Activated CD8-positive, alpha-beta memory T cell treated with anti-CD3 and anti-CD28 coated beads for 48 hours (primary cell): ENCODE measurements at regions not wholly inside any gene's neighbourhood (a gene's known extent, or its start where the extent isn't known, plus 50 kb on each side); places are given as distances from the start of the nearest gene placed in this dataset.
"Not testable (repeated sequence)": the region's sequence is repeated elsewhere in the genome, so short reads cannot be mapped to it uniquely, and the experiment has no call there.

Source experiments
- DNase-seq, 3 experiments: peaks; one replicate each; pipeline ENCODE4 v3.0.0-alpha.2; 2020; ENCODE audit warnings: low read depth in 2 of 3, low spot score in 2 of 3

- not testable (repeated sequence) for DNase-seq
These were observed 134.0 kb downstream of the FAM72B start for GRCh38 chr1:121050097-121050496.

GRCh38 chr1:121051161-121051790 lies 132.9 kb downstream of the FAM72B start:
- not testable (repeated sequence) for DNase-seq

- DNase-seq, result not testable (repeated sequence)
These were observed 132.0 kb downstream of the FAM72B start for GRCh38 chr1:121052081-121052660.

- DNase-seq, result not testable (repeated sequence)
These were observed 129.2 kb downstream of the FAM72B start for GRCh38 chr1:121054928-121055327.

GRCh38 chr1:121066925-121067324 lies 117.2 kb downstream of the FAM72B start:
- DNase-seq, result not testable (repeated sequence)

GRCh38 chr1:121068738-121069499 lies 115.2 kb downstream of the FAM72B start:
- DNase-seq, result not testable (repeated sequence)

- not testable (repeated sequence) for DNase-seq
These were observed 110.3 kb downstream of the FAM72B start for GRCh38 chr1:121073852-121074251.

- not testable (repeated sequence) for DNase-seq
These were observed 108.8 kb downstream of the FAM72B start for GRCh38 chr1:121075254-121075805.

GRCh38 chr1:121076674-121077073 lies 107.5 kb downstream of the FAM72B start:
- not testable (repeated sequence) for DNase-seq

- DNase-seq, result not testable (repeated sequence)
These were observed 104.5 kb downstream of the FAM72B start for GRCh38 chr1:121079655-121080054.

GRCh38 chr1:121080197-121080903 lies 103.8 kb downstream of the FAM72B start:
- not testable (repeated sequence) for DNase-seq

- DNase-seq, result not testable (repeated sequence)
These were observed 103.3 kb downstream of the FAM72B start for GRCh38 chr1:121080904-121081264.

- not testable (repeated sequence) for DNase-seq
These were observed 102.4 kb downstream of the FAM72B start for GRCh38 chr1:121081625-121082199.

- DNase-seq, result not testable (repeated sequence)
These were observed 101.1 kb downstream of the FAM72B start for GRCh38 chr1:121082995-121083394.

- DNase-seq, result not testable (repeated sequence)
These were observed 97.9 kb downstream of the FAM72B start for GRCh38 chr1:121086249-121086648.

GRCh38 chr1:121087221-121087620 lies 96.9 kb downstream of the FAM72B start:
- DNase-seq, result not testable (repeated sequence)

- DNase-seq, result not testable (repeated sequence)
These were observed 95.6 kb downstream of the FAM72B start for GRCh38 chr1:121088568-121088967.

GRCh38 chr1:121092329-121092968 lies 91.7 kb downstream of the FAM72B start:
- not testable (repeated sequence) for DNase-seq

GRCh38 chr1:121095014-121095413 lies 89.1 kb downstream of the FAM72B start:
- not testable (repeated sequence) for DNase-seq
